ENCODE measurements at regions not wholly inside any gene's neighbourhood (a gene's known extent, or its start where the extent isn't known, plus 50 kb on each side); places are given as distances from the start of the nearest gene placed in this dataset.

GRCh38 chr7:46318276-46318675, 397.2 kb upstream of the IGFBP3 start:
- Histone ChIP-seq H3K4me3 (ENCODE audit: low read depth, low read length) (no peak overlapping the region), H3K9me3 (ENCODE audit: control insufficient read depth, insufficient read depth, low read length) (no peaks in the 10 kb centered on the region), H3K27me3 (ENCODE audit: control insufficient read depth, insufficient read depth, low read length) (no peaks in the 10 kb centered on the region), H3K27ac (ENCODE audit: low read depth, low read length) (no peak overlapping the region)
- no peak for TF ChIP-seq CTCF (IDR thresholded peaks at IDR 0.05; ENCODE audit: low read depth, low read length)
- ChIA-PET POLR2A (no interaction called here), CTCF (no interaction called here)
- no peak for DNase-seq (ENCODE audit: low read depth, low spot score)

- no peaks in the 10 kb centered on the region for H3K27me3 ChIP-seq (ENCODE audit: control insufficient read depth, insufficient read depth, low read length)
- TF ChIP-seq CTCF (IDR thresholded peaks at IDR 0.05; ENCODE audit: low read depth, low read length) = no peak
- ChIA-PET CTCF (no interaction called here), POLR2A (no interaction called here)
- H3K9me3 ChIP-seq (ENCODE audit: control insufficient read depth, insufficient read depth, low read length) = no peaks in the 10 kb centered on the region
- H3K4me3 ChIP-seq (ENCODE audit: low read depth, low read length) = no peak overlapping the region
- DNase-seq (ENCODE audit: low read depth, low spot score) = no peak
- H3K27ac ChIP-seq (ENCODE audit: low read depth, low read length) = no peak overlapping the region
Measured at GRCh38 chr7:46317256-46317655, 396.2 kb upstream of the IGFBP3 start.

- TF ChIP-seq CTCF (IDR thresholded peaks at IDR 0.05; ENCODE audit: low read depth, low read length) = no peak
- Histone ChIP-seq H3K4me3 (ENCODE audit: low read depth, low read length) (no peak overlapping the region), H3K27me3 (ENCODE audit: control insufficient read depth, insufficient read depth, low read length) (no peaks in the 10 kb centered on the region), H3K27ac (ENCODE audit: low read depth, low read length) (no peak overlapping the region), H3K9me3 (ENCODE audit: control insufficient read depth, insufficient read depth, low read length) (no peaks in the 10 kb centered on the region)
- no peak for DNase-seq (ENCODE audit: low read depth, low spot score)
- POLR2A ChIA-PET = no interaction called here
- CTCF ChIA-PET = no interaction called here
Measured at GRCh38 chr7:46315891-46316290, 394.8 kb upstream of the IGFBP3 start.

GRCh38 chr7:46301677-46302076, 380.6 kb upstream of the IGFBP3 start:
- Histone ChIP-seq H3K9me3 (ENCODE audit: control insufficient read depth, insufficient read depth, low read length) (no peaks in the 10 kb centered on the region), H3K27ac (ENCODE audit: low read depth, low read length) (no peak overlapping the region), H3K4me3 (ENCODE audit: low read depth, low read length) (no peak overlapping the region), H3K27me3 (ENCODE audit: control insufficient read depth, insufficient read depth, low read length) (no peaks in the 10 kb centered on the region)
- no peak for DNase-seq (ENCODE audit: low read depth, low spot score)
- CTCF ChIA-PET = interaction anchor here (0.8 to 1.1 kb wide), 3 partner anchors 169 to 380 kb away, joined by 3 to 4 read pairs (median 3); no protein-coding TSS in a partner anchor
- no peak for TF ChIP-seq CTCF (IDR thresholded peaks at IDR 0.05; ENCODE audit: low read depth, low read length)
- POLR2A ChIA-PET = no interaction called here

- Histone ChIP-seq H3K4me3 (ENCODE audit: low read depth, low read length) (no peak overlapping the region), H3K9me3 (ENCODE audit: control insufficient read depth, insufficient read depth, low read length) (no peaks in the 10 kb centered on the region), H3K27me3 (ENCODE audit: control insufficient read depth, insufficient read depth, low read length) (no peaks in the 10 kb centered on the region), H3K27ac (ENCODE audit: low read depth, low read length) (no peak overlapping the region)
- ChIA-PET POLR2A (no interaction called here), CTCF (no interaction called here)
- TF ChIP-seq CTCF (IDR thresholded peaks at IDR 0.05; ENCODE audit: low read depth, low read length) = no peak
- DNase-seq (ENCODE audit: low read depth, low spot score) = no peak
Measured at GRCh38 chr7:46297515-46297914, 376.4 kb upstream of the IGFBP3 start.
